ENCODE measurements at regions not wholly inside any gene's neighbourhood (a gene's known extent, or its start where the extent isn't known, plus 50 kb on each side); places are given as distances from the start of the nearest gene placed in this dataset.

- no peaks in the 10 kb centered on the region for H3K36me3 ChIP-seq
- H4K20me1 ChIP-seq = no peaks in the 10 kb centered on the region
- no peak for TF ChIP-seq Cebpa-rat (IDR thresholded peaks at IDR 0.05)
- H3K27ac ChIP-seq = peak overlapping the region in 1 of 11 experiments; percentile 14; a peak in 2 of 22 replicates
- H3K9ac ChIP-seq = no peak overlapping the region
- no peaks in the 10 kb centered on the region for H3K27me3 ChIP-seq
- peaks cover 0 to 8% (median 1%) of the 10 kb centered on the region in 11 experiments; a peak in 4 of 22 replicates for H3K9me3 ChIP-seq (replicated peaks in 1 of 11)
- no peaks in the 10 kb centered on the region for H3K4me1 ChIP-seq
- no peak overlapping the region for H3K4me3 ChIP-seq
- H3K4me2 ChIP-seq = 0 out of 22 replicates have a peak overlapping the region, but pooled peaks of 1 of the 11 experiments have one; percentile 17
These were observed 600.8 kb upstream of the DAB2 start for GRCh38 chr5:40025586-40025985.

DNA sequence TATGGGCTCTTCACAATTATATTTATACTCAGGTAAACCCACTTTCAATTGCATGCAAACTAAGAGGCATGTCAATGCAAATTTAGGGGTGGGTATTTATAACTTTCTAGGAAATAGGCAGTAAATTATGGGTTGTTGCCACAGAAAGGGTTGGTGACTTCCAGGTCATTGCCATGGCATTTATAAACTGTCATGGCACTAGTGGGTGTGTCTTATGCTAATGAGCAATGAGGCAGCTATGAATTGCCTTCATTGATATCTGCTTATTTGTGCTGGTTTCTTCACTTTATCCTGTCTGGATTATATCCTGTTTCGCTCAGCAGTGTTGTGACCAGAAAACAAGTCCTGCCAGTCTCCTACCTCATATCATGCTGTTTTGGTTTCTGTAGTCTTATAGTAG lies 597.3 kb upstream of the DAB2 start:
- peaks cover 0 to 11% (median 6%) of the 10 kb centered on the region in 11 experiments; a peak in 4 of 22 replicates for H3K9me3 ChIP-seq (replicated peaks in 1 of 11)
- no peak overlapping the region for H3K4me2 ChIP-seq
- H3K4me1 ChIP-seq = peaks cover 0 to 11% (median 1%) of the 10 kb centered on the region in 10 experiments; a peak in 8 of 20 replicates
- no peak for TF ChIP-seq Cebpa-rat (IDR thresholded peaks at IDR 0.05)
- H3K36me3 ChIP-seq = no peaks in the 10 kb centered on the region
- no peaks in the 10 kb centered on the region for H3K27me3 ChIP-seq
- no peak overlapping the region for H3K9ac ChIP-seq
- no peak overlapping the region for H3K27ac ChIP-seq
- H3K4me3 ChIP-seq = no peak overlapping the region
- H4K20me1 ChIP-seq = no peaks in the 10 kb centered on the region

DNA sequence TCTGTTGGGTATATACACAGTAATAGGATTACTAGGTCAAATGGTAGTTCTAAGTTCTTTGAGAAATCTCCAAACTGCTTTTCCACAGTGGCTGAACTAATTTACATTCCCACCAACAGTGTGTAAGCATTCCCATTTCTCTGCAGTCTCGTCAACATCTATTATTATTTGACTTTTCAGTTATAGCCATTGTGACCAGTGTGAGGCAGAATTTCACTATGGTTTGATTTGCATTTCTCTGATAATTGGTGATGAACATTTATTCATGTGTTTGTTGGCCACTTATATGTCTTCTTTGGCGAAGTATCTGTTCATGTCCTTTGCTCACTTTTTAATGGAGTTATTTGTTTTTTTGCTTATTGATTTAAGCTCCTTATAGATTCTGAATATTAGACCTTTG lies 596.2 kb upstream of the DAB2 start:
- H3K4me2 ChIP-seq = no peak overlapping the region
- no peak overlapping the region for H3K27ac ChIP-seq
- no peaks in the 10 kb centered on the region for H4K20me1 ChIP-seq
- no peak overlapping the region for H3K9ac ChIP-seq
- no peak overlapping the region for H3K4me3 ChIP-seq
- H3K27me3 ChIP-seq = no peaks in the 10 kb centered on the region
- H3K36me3 ChIP-seq = no peaks in the 10 kb centered on the region
- H3K9me3 ChIP-seq (replicated peaks in 1 of 11) = peaks cover 0 to 11% (median 6%) of the 10 kb centered on the region in 11 experiments; a peak in 4 of 22 replicates
- no peak for TF ChIP-seq Cebpa-rat (IDR thresholded peaks at IDR 0.05)
- H3K4me1 ChIP-seq = peaks cover 0 to 15% (median 3%) of the 10 kb centered on the region in 10 experiments; a peak in 9 of 20 replicates

DNA sequence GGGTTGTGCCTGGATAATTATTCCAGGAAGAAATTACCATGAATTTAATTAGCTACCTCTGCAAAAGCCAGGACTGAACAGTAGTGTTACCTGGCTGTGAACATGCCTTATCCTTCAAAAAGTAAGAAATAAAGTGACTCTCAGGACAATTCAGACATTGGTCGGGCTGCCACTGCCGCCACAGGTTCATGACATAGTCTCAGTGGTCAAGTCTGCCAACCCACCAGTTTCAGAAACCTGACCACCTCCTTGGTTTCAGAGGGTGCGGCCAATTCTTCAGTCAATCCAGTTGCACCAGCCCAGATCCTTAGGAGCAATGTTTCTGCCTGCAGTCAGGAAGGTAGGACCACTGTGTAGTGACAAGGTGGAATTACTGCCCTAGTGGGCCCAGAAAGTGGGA lies 593.1 kb upstream of the DAB2 start:
- H3K27me3 ChIP-seq = no peaks in the 10 kb centered on the region
- no peak for TF ChIP-seq Cebpa-rat (IDR thresholded peaks at IDR 0.05)
- peaks cover 0 to 11% (median 6%) of the 10 kb centered on the region in 11 experiments; a peak in 4 of 22 replicates for H3K9me3 ChIP-seq (replicated peaks in 1 of 11)
- H3K4me2 ChIP-seq = peak overlapping the region in 1 of 11 experiments; percentile 29; a peak in 1 of 22 replicates
- peaks cover 0 to 25% (median 3%) of the 10 kb centered on the region in 10 experiments; a peak in 9 of 20 replicates for H3K4me1 ChIP-seq
- H3K4me3 ChIP-seq = no peak overlapping the region
- no peaks in the 10 kb centered on the region for H3K36me3 ChIP-seq
- H4K20me1 ChIP-seq = no peaks in the 10 kb centered on the region
- no peak overlapping the region for H3K9ac ChIP-seq
- H3K27ac ChIP-seq = peak overlapping the region in 4 of 11 experiments; percentile 44 to 58 (median 50); a peak in 7 of 22 replicates

- H3K4me1 ChIP-seq = peaks cover 0 to 25% (median 3%) of the 10 kb centered on the region in 10 experiments; a peak in 9 of 20 replicates
- no peak overlapping the region for H3K4me3 ChIP-seq
- peak in 3 of 11 experiments; percentile 5 to 57 (median 21); a peak in 2 of 22 replicates for TF ChIP-seq Cebpa-rat (IDR thresholded peaks at IDR 0.05)
These were observed 592.4 kb upstream of the DAB2 start for GRCh38 chr5:40017135-40017534.

DNA sequence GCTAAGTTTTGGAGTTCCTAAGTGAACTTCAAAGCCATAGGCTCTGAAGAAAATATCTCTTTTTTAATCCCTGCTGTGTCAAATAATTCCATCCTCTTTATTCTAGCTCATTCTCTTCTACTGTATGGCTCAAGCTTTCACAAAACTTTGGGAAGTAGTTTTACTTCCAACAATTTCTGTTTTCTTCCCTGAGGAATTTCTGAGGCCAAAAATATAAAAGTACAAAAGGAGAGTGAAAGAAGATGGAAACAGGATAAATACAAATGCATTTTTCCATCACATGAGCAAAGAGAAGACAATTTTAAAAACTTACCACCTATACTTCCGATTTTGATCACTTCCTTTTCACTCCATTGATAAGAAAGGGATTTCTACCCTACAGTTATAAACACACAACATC lies 585.7 kb upstream of the DAB2 start:
- no peak for TF ChIP-seq Cebpa-rat (IDR thresholded peaks at IDR 0.05)
- H3K36me3 ChIP-seq = no peaks in the 10 kb centered on the region
- H3K27me3 ChIP-seq = no peaks in the 10 kb centered on the region
- no peak overlapping the region for H3K9ac ChIP-seq
- peaks cover 0 to 5% (median 0%) of the 10 kb centered on the region in 10 experiments; a peak in 4 of 20 replicates for H3K4me1 ChIP-seq
- no peak overlapping the region for H3K4me2 ChIP-seq
- 0 out of 22 replicates have a peak, but pooled peaks cover 0 to 4% (median 0%) of the 10 kb centered on the region in 11 experiments for H3K9me3 ChIP-seq (replicated peaks in 1 of 11)
- no peaks in the 10 kb centered on the region for H4K20me1 ChIP-seq
- no peak overlapping the region for H3K4me3 ChIP-seq
- H3K27ac ChIP-seq = no peak overlapping the region

More at GRCh38 chr5:40017135-40017534, 592.4 kb upstream of the DAB2 start:
- H3K4me2 ChIP-seq = peak overlapping the region in 6 of 11 experiments; percentile 26 to 65 (median 42); a peak in 11 of 22 replicates
- H3K27me3 ChIP-seq = no peaks in the 10 kb centered on the region
- H3K27ac ChIP-seq = peak overlapping the region in 4 of 11 experiments; percentile 44 to 59 (median 55); a peak in 7 of 22 replicates
- no peak overlapping the region for H3K9ac ChIP-seq
- H4K20me1 ChIP-seq = no peaks in the 10 kb centered on the region
- no peaks in the 10 kb centered on the region for H3K36me3 ChIP-seq
- H3K9me3 ChIP-seq (replicated peaks in 1 of 11) = peaks cover 0 to 10% (median 6%) of the 10 kb centered on the region in 11 experiments; a peak in 4 of 22 replicates

GRCh38 chr5:40006260-40006659 lies 581.5 kb upstream of the DAB2 start:
- Histone ChIP-seq H3K4me1 (no peaks in the 10 kb centered on the region), H3K9me3 (replicated peaks in 1 of 11) (0 out of 22 replicates have a peak, but pooled peaks cover 0 to 4% (median 0%) of the 10 kb centered on the region in 11 experiments), H3K4me3 (no peak overlapping the region), H3K4me2 (no peak overlapping the region), H3K27ac (no peak overlapping the region), H4K20me1 (no peaks in the 10 kb centered on the region), H3K9ac (no peak overlapping the region), H3K36me3 (no peaks in the 10 kb centered on the region), H3K27me3 (no peaks in the 10 kb centered on the region)
- TF ChIP-seq Cebpa-rat (IDR thresholded peaks at IDR 0.05) = no peak

GRCh38 chr5:40001796-40002195 lies 577.0 kb upstream of the DAB2 start:
- no peak overlapping the region for H3K9ac ChIP-seq
- H4K20me1 ChIP-seq = no peaks in the 10 kb centered on the region
- H3K9me3 ChIP-seq (replicated peaks in 1 of 11) = no peaks in the 10 kb centered on the region
- H3K4me2 ChIP-seq = no peak overlapping the region
- no peak overlapping the region for H3K4me3 ChIP-seq
- no peaks in the 10 kb centered on the region for H3K27me3 ChIP-seq
- no peak for TF ChIP-seq Cebpa-rat (IDR thresholded peaks at IDR 0.05)
- no peaks in the 10 kb centered on the region for H3K4me1 ChIP-seq
- no peaks in the 10 kb centered on the region for H3K36me3 ChIP-seq
- H3K27ac ChIP-seq = no peak overlapping the region

DNA sequence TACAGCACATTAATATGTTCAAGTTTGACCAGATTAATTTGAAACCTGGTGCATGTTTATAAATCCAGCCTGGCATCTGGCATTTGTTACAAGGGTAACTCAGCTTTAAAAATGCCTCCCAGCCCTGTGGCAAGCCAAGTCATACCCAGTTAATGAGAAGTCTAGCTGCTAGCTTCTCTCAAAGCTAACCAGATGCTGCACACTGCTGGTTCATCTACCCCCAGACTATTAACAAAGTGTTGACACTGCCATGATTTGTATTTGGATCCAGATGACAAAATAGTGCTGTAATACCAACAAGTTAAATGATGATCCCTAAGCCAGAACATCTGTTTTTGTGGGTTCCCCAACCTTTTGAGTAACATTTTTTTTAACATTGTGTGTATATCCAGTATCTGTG lies 573.7 kb upstream of the DAB2 start:
- no peak for TF ChIP-seq Cebpa-rat (IDR thresholded peaks at IDR 0.05)
- H3K4me3 ChIP-seq = no peak overlapping the region
- H3K9me3 ChIP-seq (replicated peaks in 1 of 11) = no peaks in the 10 kb centered on the region
- H3K4me1 ChIP-seq = no peaks in the 10 kb centered on the region
- no peaks in the 10 kb centered on the region for H3K27me3 ChIP-seq
- H3K36me3 ChIP-seq = no peaks in the 10 kb centered on the region
- H4K20me1 ChIP-seq = no peaks in the 10 kb centered on the region
- H3K27ac ChIP-seq = no peak overlapping the region
- H3K4me2 ChIP-seq = no peak overlapping the region
- H3K9ac ChIP-seq = no peak overlapping the region

GRCh38 chr5:39995990-39996389 lies 571.2 kb upstream of the DAB2 start:
- H3K4me3 ChIP-seq = no peak overlapping the region
- no peaks in the 10 kb centered on the region for H3K36me3 ChIP-seq
- no peaks in the 10 kb centered on the region for H3K9me3 ChIP-seq (replicated peaks in 1 of 11)
- no peak for TF ChIP-seq Cebpa-rat (IDR thresholded peaks at IDR 0.05)
- no peak overlapping the region for H3K27ac ChIP-seq
- H3K27me3 ChIP-seq = no peaks in the 10 kb centered on the region
- H3K4me2 ChIP-seq = no peak overlapping the region
- no peaks in the 10 kb centered on the region for H4K20me1 ChIP-seq
- peaks cover 0 to 6% (median 0%) of the 10 kb centered on the region in 10 experiments; a peak in 1 of 20 replicates for H3K4me1 ChIP-seq
- H3K9ac ChIP-seq = no peak overlapping the region

All from BLaER1 treated with 17β-estradiol and CSF1 and Interleukin-3, amounts not matched to agents 10 nM and 100 nM (cell line).